GM23338 (cell line): ENCODE measurements at regions not wholly inside any gene's neighbourhood (a gene's known extent, or its start where the extent isn't known, plus 50 kb on each side); places are given as distances from the start of the nearest gene placed in this dataset.

ENCODE experiments used
- CTCF ChIP-seq, 2 experiments: fragments of 200-600 bp in 1 of 2; sonication (generic) in 1 of 2; conservative IDR thresholded peaks; 2 replicates each; pipeline versions ENCODE4 v1.5.1 to v1.6.1; 2016 to 2017; ENCODE audit warnings: antibody characterized with exemption in 2 of 2, low read depth in 2 of 2, mild to moderate bottlenecking in 2 of 2, moderate library complexity in 1 of 2
- POLR2AphosphoS5 ChIP-seq: IDR thresholded peaks from 2 replicates; pipeline ENCODE4 v1.6.1; 2016; ENCODE audit warnings: antibody characterized with exemption, low read depth

DNA sequence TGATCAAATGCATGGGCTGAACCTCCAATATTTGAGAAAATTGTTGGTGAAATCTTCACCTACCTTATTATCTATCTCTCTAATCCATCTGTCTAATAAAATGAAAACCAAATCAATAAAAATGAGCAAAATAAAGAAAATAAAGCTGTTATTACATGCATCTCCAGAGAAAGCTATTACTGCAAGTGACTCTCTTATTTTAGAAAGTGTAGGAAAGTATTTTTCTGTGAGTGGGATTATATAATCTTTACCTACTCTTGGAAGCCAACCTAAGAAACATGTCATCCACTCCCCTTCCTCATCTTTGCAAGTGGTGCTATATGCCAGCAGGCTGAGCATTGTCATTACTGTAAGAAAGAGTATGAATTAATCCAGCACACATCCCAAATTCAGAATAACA, 191.5 kb upstream of the RFC3 start:
- TF ChIP-seq CTCF (conservative IDR thresholded peaks at IDR 0.05; ENCODE audit: low read depth in 2 of 2) (no peak), POLR2AphosphoS5 (no peak)
